WTC11 (cell line): ENCODE measurements at regions not wholly inside any gene's neighbourhood (a gene's known extent, or its start where the extent isn't known, plus 50 kb on each side); places are given as distances from the start of the nearest gene placed in this dataset.

ENCODE experiments used
- FOXK1 ChIP-seq: sonication (generic); formaldehyde crosslinking; IDR thresholded peaks from 2 replicates; pipeline ENCODE4 v1.8.0; 2022; ENCODE audit warnings: mild to moderate bottlenecking, moderate library complexity, missing genetic modification reagents
- JUN ChIP-seq: sonication (generic); formaldehyde crosslinking; IDR thresholded peaks from 2 replicates; pipeline ENCODE4 v1.8.0; 2023; ENCODE audit warnings: mild to moderate bottlenecking, missing genetic modification reagents
- NR3C1 ChIP-seq: sonication (generic); formaldehyde crosslinking; conservative IDR thresholded peaks from 2 replicates; pipeline ENCODE4 v1.8.1; 2023; ENCODE audit warnings: low read depth, mild to moderate bottlenecking, missing genetic modification reagents
- SMAD3 ChIP-seq: sonication (generic); formaldehyde crosslinking; IDR thresholded peaks from 2 replicates; pipeline ENCODE4 v1.8.0; 2022; ENCODE audit warnings: missing genetic modification reagents, mild to moderate bottlenecking, borderline replicate concordance
- TF ChIP-seq, protein P1 (sequence below): sonication (generic); formaldehyde crosslinking; IDR thresholded peaks from 2 replicates; pipeline ENCODE4 v1.8.1; 2023; ENCODE audit warnings: mild to moderate bottlenecking, moderate library complexity, missing genetic modification reagents
- TF ChIP-seq, protein P2 (sequence below): fragments of 250-450 bp; sonication (Bioruptor Pico); IDR thresholded peaks from 2 replicates; pipeline ENCODE4 v1.9.0; 2021; ENCODE audit warnings: moderate library complexity, mild to moderate bottlenecking, inconsistent platforms, borderline replicate concordance
- TF ChIP-seq, protein P3 (sequence below): sonication (generic); formaldehyde crosslinking; IDR thresholded peaks from 2 replicates; pipeline ENCODE4 v1.8.0; 2022; ENCODE audit warnings: mild to moderate bottlenecking, missing genetic modification reagents
- TF ChIP-seq, protein P4 (sequence below): fragments of 250-450 bp; sonication (Bioruptor Pico); IDR thresholded peaks from 2 replicates; pipeline ENCODE4 v1.8.0; 2021; ENCODE audit warnings: mild to moderate bottlenecking
- TF ChIP-seq, protein P5 (sequence below): fragments of 200-600 bp; IDR thresholded peaks from 2 replicates; pipeline ENCODE4 v1.8.0; 2022; ENCODE audit warnings: antibody characterized with exemption
- TF ChIP-seq, protein P6 (sequence below): sonication (generic); formaldehyde crosslinking; IDR thresholded peaks from 2 replicates; pipeline ENCODE4 v1.8.0; 2022; ENCODE audit warnings: mild to moderate bottlenecking, missing genetic modification reagents
- TF ChIP-seq, protein P7 (sequence below): sonication (generic); formaldehyde crosslinking; IDR thresholded peaks from 2 replicates; pipeline ENCODE4 v1.8.1; 2022; ENCODE audit warnings: mild to moderate bottlenecking, moderate library complexity, missing genetic modification reagents

DNA sequence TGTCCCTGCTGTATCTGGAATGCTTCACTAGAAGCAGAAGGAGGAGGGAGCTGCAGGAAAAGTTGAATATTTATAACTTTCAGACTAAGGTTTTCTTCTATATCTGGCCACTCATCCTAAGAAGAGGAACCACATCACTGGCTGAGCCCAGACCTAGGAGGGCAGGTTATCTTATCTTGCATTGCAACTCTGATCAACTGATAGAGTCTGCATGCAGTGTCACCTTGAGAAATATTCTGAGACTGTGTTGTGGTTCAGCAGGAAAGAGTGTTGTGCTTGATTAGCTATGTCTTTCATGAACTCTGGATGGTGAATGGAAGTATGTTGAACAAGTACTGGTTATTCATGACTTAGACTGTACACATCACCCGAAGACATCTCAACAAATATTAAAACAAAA is 460.0 kb downstream of the TOX3 start:
- no peak for TF ChIP-seq FOXK1 (CRISPR knock-in tag)
- TF ChIP-seq, protein P1, sequence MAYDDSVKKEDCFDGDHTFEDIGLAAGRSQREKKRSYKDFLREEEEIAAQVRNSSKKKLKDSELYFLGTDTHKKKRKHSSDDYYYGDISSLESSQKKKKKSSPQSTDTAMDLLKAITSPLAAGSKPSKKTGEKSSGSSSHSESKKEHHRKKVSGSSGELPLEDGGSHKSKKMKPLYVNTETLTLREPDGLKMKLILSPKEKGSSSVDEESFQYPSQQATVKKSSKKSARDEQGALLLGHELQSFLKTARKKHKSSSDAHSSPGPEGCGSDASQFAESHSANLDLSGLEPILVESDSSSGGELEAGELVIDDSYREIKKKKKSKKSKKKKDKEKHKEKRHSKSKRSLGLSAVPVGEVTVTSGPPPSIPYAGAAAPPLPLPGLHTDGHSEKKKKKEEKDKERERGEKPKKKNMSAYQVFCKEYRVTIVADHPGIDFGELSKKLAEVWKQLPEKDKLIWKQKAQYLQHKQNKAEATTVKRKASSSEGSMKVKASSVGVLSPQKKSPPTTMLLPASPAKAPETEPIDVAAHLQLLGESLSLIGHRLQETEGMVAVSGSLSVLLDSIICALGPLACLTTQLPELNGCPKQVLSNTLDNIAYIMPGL (CRISPR knock-in tag) = no peak
- TF ChIP-seq, protein P2, sequence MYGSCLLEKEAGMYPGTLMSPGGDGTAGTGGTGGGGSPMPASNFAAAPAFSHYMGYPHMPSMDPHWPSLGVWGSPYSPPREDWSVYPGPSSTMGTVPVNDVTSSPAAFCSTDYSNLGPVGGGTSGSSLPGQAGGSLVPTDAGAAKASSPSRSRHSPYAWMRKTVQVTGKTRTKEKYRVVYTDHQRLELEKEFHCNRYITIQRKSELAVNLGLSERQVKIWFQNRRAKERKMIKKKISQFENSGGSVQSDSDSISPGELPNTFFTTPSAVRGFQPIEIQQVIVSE (CRISPR knock-in tag) = no peak
- TF ChIP-seq, protein P3, sequence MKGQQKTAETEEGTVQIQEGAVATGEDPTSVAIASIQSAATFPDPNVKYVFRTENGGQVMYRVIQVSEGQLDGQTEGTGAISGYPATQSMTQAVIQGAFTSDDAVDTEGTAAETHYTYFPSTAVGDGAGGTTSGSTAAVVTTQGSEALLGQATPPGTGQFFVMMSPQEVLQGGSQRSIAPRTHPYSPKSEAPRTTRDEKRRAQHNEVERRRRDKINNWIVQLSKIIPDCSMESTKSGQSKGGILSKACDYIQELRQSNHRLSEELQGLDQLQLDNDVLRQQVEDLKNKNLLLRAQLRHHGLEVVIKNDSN = no peak
- TF ChIP-seq, protein P4, sequence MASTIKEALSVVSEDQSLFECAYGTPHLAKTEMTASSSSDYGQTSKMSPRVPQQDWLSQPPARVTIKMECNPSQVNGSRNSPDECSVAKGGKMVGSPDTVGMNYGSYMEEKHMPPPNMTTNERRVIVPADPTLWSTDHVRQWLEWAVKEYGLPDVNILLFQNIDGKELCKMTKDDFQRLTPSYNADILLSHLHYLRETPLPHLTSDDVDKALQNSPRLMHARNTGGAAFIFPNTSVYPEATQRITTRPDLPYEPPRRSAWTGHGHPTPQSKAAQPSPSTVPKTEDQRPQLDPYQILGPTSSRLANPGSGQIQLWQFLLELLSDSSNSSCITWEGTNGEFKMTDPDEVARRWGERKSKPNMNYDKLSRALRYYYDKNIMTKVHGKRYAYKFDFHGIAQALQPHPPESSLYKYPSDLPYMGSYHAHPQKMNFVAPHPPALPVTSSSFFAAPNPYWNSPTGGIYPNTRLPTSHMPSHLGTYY (CRISPR knock-in tag) = no peak
- TF ChIP-seq SMAD3 (CRISPR knock-in tag) = no peak
- TF ChIP-seq, protein P5, sequence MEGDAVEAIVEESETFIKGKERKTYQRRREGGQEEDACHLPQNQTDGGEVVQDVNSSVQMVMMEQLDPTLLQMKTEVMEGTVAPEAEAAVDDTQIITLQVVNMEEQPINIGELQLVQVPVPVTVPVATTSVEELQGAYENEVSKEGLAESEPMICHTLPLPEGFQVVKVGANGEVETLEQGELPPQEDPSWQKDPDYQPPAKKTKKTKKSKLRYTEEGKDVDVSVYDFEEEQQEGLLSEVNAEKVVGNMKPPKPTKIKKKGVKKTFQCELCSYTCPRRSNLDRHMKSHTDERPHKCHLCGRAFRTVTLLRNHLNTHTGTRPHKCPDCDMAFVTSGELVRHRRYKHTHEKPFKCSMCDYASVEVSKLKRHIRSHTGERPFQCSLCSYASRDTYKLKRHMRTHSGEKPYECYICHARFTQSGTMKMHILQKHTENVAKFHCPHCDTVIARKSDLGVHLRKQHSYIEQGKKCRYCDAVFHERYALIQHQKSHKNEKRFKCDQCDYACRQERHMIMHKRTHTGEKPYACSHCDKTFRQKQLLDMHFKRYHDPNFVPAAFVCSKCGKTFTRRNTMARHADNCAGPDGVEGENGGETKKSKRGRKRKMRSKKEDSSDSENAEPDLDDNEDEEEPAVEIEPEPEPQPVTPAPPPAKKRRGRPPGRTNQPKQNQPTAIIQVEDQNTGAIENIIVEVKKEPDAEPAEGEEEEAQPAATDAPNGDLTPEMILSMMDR = no peak
- TF ChIP-seq, protein P6, sequence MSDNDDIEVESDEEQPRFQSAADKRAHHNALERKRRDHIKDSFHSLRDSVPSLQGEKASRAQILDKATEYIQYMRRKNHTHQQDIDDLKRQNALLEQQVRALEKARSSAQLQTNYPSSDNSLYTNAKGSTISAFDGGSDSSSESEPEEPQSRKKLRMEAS (CRISPR knock-in tag) = no peak
- TF ChIP-seq, protein P7, sequence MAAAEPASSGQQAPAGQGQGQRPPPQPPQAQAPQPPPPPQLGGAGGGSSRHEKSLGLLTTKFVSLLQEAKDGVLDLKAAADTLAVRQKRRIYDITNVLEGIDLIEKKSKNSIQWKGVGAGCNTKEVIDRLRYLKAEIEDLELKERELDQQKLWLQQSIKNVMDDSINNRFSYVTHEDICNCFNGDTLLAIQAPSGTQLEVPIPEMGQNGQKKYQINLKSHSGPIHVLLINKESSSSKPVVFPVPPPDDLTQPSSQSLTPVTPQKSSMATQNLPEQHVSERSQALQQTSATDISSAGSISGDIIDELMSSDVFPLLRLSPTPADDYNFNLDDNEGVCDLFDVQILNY (CRISPR knock-in tag) = no peak
- no peak for TF ChIP-seq NR3C1
- no peak for TF ChIP-seq JUN (CRISPR knock-in tag)
